HG03342 (cell line): ENCODE measurements at regions not wholly inside any gene's neighbourhood (a gene's known extent, or its start where the extent isn't known, plus 50 kb on each side); places are given as distances from the start of the nearest gene placed in this dataset.
A peak's percentile ranks its signal among the peaks of the same experiment; 100 is the strongest.
"Not testable (repeated sequence)": the region's sequence is repeated elsewhere in the genome, so short reads cannot be mapped to it uniquely, and the experiment has no call there.

Experiments
- ATAC-seq: cut with Tn5 transposase; IDR thresholded peaks from one replicate; pipeline ENCODE4 v1.9.1; 2021; ENCODE audit warnings: mild to moderate bottlenecking, moderate library complexity; ENCODE audit not compliant: unreplicated experiment

DNA sequence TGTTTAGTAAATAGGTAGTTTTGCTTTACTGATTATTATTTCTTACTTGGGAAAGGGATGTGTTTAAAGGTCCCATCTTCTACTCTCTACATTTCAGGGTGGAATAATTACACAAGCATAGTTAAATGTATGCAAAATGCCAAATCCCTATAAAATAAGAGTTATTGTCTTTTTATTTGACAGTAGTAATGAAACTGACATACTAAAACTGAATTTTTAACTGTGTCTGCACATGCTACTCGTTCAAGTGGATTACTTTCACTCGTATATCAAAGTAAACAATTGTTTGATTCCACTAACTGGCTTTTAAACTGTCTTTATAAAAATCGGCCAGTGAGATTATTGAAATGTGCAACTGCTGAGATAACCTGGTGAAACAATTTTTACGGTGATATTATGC lies 602.9 kb upstream of the ADGRB3 start:
- ATAC-seq, result no peak

DNA sequence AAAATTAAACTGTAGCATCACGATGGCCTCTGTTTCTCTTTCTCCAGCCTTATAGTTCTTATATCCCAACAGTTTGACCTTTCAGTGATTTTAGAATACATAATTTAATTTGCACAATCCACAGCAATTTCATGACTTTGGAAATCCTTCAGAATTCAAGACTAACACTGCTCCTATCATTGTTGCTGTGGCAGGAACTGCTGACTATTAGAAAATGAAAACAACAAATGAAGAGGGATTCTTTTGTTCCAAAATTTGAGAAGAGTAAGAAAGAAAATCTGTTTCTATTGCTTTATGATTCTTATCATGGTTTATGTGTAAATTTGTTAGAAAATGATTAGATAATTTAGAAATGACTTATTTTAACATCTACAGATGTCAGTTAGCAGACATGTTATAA lies 604.0 kb upstream of the ADGRB3 start:
- no peak for ATAC-seq

DNA sequence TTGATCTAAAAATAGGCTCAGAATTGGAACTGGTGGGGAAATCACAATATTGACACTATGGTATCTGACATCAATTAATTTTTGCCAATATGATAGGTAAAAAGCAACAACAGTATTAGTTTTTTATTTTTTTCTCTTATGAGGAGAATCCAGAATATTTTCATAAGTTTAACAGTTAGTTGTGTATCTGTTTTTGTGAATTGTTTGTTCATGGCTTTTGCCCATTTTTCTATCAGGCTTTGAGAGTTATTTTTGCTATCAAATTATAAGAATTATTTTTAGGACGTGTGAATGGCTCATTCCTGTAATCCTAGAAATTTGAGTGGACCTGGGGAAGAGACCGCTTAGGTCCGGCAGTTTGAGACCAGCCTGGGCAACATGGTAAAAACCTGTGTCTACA lies 608.6 kb upstream of the ADGRB3 start:
- ATAC-seq, result no peak

DNA sequence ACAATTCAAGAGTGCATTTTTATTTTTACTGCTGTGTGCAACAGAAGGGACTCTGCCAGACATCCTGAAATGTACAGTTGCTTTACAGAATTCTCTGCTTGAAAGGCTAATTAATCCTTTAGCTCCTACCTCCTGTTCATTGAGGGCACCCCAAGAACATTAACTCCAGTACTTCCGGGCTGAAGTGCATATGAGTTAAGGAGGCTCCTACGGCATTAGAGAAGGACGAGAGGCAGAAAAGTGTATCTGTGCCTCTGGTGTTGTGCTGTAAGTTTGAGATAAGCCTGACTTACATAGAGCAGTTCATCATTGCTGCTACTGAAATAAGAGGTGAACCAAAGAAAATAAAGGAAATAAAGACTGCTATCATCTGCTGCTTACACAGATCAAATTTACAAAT lies 609.3 kb upstream of the ADGRB3 start:
- no peak for ATAC-seq

DNA sequence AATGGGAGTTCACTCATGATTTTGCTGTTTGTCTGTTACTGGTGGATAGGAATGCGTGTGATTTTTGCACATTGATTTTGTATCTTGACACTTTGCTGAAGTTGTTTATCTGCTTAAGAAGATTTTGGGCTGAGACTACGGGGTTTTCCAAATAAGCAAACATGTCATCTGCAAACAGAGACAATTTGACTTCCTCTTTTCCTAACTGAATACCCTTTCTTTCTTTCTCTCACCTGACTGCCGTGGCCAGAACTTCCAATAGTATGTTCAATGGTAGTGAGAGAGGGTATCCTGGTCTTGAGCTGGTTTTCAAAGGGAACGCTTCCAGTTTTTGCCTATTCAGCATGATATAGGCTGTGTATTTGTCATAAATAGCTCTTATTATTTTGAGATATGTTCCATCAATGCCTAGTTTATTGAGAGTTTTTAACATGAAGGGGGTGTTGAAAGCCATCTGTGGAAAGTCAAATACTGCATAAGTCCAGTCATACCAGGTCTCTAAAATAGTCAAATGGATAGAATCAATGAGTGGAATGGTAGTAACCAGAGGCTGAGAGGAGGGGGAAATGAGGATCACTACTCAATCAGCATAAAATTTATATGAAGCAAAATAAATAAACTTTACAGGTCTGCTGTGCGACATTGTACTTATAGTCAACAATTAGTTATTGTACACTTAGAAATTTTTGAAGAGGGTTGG lies 610.4 kb upstream of the ADGRB3 start:
- ATAC-seq, result no peak

DNA sequence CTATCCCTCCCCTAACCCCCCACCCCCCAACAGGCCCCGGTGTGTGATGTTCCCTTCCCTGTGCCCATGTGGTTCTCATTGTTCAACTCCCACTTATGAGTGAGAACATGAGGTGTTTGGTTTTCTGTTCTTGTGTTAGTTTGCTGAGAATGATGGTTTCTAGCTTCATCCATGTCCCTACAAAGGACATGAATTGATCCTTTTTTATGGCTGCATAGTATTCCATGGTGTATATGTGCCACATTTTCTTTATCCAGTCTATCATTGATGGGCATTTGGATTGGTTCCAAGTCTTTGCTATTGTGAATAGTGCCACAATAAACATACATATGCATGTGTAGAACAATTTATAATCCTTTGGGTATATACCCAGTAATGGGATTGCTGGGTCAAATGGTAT lies 612.1 kb upstream of the ADGRB3 start:
- not testable (repeated sequence) for ATAC-seq

DNA sequence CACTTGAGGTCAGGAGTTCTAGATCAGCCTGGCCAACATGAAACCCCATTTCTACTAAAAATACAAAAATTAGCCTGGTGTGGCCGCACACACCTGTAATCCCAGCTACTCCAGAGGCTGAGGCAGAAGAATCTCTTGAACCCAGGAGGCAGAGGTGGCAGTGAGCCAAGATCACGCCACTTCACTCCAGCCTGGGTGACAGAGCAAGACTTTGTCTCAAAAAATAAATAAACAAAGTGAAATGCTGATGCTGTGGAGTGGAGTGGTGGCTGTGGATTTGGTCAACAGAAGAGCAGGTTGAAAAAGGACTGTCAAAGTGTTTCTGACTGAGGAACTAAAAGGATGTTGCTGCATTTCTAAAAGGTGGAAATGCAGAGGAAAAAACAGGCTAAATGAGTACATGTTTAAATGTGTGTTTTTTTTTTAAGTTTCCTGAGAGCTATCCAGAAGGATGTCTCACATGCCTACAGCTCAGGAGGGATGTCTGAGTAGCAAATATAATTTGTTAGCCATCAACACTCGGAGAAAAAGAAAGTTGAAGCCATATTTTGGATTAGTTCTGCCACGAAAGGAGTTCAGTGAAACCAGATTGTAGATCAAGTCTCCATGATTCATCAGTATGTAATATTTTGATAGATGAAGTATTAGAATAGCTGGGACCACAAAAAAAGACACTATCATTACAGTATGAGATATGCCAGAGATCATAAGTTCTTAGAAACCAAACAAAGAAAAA lies 621.1 kb upstream of the ADGRB3 start:
- ATAC-seq, result no peak

DNA sequence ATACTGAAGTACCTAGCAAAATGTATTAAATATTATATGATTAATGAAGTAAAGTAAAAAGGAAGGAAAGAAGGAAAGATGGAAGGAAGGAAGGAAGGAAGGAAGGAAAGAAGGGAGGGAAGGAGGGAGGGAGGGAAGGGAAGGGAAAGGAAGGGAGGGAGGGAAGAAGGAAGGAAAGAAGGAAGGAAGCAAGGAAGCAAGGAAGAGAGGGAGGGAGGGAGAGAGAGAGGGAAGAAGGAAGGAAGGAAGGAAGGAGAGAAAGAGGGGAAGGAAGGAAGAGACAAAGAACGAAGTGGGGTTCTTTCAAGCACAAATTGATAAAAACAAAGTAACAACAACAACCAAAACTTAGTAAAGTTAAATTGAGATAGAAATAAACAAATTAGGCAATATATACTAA lies 622.3 kb upstream of the ADGRB3 start:
- ATAC-seq, result no peak

DNA sequence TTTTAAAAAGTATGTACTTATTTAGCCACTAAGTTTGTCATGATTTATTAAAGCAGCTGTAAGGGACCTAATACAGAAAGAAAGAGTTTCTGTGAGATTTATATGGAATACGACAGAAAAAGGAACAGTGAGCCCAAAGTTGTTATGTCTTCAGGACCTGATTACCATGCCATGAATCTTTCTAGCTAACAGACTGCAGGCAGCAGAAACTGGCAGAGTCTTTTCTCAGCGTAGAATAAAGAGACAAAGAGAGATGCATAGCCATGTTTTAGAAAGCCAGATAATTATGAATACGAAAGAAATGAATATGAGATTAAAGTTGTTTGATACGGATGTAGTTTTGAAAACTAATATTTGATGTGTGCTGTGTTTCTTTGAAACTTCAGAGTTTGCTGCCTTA lies 624.1 kb upstream of the ADGRB3 start:
- ATAC-seq, result no peak

DNA sequence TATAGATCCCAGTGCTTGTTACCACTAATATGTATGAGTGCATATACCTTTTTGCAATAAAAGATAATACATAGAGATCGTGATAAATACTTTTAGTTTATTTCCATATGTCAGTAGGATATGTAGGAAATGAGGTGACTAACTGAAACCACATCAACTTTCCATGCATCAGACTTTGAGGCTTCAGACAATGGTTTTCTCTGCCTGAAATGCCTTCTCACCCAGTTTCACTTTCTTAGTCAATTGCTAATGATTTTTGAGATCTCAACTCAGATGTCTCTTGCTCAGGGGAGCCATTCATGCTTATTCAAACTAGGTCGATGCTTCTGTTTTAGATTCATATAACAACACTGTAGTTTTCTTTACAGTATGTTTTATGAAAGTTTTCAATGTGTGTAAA lies 626.6 kb upstream of the ADGRB3 start:
- ATAC-seq, result peak; percentile 90

DNA sequence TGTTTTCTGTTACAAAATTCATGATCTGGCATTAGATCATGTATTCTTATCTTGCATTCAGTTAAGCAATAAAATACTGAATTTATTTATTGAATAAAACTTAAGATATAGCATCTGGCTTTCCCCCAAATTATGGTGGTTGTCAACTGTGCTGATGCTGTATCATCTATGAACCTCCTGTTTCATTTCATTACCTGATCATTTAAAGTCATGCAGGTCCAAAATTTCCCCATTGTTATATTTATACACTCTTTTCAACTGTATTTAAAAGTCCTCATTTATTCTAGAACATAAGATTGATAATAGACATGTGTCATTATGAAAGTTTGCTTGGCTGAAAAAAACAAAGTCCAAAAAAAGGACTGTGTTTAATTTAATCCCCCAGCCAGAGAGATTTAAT lies 627.4 kb upstream of the ADGRB3 start:
- no peak for ATAC-seq

DNA sequence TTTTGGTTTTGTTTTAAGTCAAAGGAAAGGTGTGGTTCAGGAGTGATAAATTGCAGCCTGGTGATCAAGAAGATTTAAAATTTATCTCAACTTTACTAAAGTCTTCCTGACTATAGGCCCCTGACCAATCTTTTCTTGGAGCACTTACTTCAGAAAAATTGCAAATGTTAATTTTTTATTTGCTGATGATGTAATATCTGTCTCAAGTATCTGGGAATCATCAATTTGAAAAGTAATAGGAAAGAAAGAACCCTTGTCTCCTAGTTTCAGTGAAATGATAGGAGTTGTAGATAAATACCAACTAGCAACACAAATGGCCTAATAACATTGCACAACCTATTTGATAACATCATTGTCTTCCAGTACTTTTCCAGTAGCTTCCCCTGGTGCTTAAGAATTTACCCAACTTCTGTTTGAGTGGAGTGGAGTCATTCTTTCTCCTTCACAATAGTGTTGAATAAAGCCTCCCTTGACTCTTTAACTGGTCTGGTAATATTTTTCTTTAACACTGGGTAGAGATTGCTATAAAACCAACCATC lies 648.3 kb upstream of the ADGRB3 start:
- ATAC-seq, result no peak

DNA sequence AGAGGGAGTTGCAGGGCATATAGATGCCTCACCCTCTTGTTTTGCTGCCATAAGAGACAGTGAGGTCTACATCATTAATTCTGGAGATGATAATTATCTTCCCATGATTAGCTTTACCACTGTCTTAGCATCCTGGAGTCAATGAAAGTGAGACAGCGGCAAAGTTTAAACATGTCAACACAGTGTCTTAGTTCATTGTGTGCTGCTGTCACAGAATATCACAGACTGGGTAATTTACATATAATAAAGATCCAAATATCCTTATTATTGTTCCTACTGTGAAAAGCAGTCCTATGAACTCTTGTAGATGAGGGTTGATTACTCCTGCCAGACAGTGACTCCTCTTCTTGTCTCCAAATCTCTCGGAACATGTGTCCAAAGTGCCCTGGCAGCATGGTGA lies 658.6 kb upstream of the ADGRB3 start:
- ATAC-seq, result no peak

DNA sequence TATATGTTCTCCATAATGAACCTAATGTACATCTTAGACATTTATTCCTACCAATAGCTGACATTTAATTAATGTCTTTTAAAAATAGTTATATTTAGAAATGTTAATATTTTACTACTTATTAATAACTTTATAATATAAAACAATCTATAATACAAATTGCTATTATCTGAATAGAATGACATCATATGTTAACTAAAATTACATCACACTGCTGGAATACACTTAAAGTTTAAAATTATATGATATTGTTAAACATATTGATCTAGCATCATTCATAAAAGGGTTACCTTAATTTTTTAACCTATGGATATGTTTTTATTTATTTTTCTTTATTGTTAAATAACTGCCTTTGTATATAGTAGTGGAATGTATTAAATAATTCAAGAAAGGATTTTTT lies 660.2 kb upstream of the ADGRB3 start:
- ATAC-seq, result no peak

DNA sequence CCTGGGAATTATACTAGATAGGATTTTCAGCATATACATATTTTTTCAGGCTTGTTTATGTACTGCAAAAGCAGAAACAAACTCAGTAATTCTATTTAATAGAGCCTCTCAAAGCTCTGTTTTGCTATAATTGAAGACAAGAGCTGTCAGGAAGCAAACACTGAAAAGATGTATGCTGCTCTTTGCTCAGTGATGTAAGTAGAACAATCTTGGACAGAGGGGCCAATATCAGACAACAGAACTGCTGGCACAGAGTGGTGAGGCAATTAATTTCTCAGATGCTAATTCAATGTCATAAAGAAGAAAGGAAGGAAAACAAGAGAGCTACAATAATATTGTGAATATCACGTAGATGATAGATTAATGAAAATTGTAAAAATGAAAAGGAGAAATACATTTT lies 663.3 kb upstream of the ADGRB3 start:
- ATAC-seq, result no peak

DNA sequence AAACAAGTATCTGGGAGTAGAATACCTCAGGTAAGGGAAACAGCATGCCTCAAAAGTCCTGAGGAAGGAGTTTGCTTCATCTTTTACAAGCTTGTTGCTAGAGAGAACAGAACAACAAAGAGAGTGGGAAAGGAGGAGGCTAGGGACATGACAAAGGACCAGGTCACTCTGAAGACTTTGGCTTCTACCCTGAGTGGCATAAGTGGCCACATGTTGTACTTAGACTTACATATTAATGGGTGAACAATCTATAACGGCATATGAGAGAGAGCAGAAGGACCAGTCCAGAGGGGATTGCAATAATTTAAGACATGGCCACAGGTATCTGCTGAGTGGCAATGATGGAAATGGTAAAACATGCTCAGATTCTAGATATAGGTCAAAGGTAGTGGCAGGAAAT lies 668.3 kb upstream of the ADGRB3 start:
- no peak for ATAC-seq

DNA sequence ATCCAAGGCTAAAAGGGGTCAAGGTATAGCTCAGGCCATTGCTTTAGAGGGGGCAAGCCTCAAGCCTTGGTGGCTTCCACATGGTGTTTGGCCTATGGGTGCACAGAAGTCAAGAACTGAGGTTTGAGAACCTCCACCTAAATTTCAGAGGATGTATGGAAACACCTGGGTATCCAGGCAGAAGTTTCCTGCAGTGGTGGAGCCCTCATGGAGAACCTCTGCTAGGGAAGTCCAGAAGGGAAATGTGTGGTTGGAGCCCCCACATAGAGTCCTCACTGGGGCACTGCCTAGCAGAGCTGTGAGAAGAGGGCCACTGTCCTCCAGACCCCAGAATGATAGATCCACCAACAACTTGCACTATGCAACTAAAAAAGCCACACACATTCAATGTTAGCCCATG lies 678.7 kb upstream of the ADGRB3 start:
- ATAC-seq, result no peak

DNA sequence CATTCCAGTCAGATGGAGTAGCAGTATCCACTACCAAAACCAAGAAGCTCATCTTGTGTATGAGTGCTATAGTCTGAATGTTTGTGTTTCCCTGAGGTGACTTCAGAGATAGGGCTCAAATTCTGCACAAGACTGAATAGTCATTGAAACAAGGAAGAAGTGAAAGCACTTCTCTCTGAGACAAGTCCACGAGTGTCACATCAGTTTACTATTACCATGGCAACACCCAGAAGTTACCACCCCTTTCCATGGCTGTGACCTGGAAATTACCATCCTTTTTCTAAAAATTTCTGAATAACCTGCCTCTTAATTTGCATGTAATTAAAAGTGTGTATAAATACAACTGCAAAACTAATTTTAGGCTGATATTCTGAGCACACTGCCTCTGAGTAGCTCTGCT lies 682.1 kb upstream of the ADGRB3 start:
- ATAC-seq, result no peak

DNA sequence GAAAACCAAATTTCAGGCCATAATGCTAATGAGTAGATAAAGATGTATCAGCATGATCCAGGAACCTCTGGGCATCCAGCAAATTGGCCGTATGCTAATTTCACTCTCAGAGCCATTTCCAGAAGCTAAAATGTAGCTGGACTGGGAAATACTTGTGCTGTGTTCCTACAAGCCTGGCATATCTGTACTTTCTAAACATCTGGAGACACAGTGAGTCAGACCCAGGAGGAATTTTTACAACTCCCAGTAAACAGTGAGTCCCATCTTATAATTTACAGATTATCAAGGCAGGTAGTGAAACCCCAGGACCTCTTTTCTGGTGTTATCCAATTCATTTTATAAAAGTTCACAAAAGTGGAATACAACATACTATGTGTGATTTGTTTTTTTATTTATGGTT lies 683.0 kb upstream of the ADGRB3 start:
- ATAC-seq, result no peak

DNA sequence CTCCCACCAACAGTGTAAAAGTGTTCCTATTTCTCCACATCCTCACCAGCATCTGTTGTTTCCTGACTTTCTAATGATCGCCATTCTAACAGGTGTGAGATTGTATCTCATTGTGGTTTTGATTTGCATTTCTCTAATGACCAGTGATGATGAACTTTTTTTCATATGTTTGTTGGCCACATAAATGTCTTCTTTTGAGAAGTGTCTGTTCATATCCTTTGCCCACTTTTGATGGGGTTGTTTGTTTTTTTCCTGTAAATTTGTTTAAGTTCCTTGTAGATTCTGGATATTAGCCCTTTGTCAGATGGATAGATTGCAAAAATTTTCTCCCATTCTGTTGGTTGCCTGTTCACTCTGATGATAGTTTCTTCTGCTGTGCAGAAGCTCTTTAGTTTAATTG lies 687.3 kb upstream of the ADGRB3 start:
- ATAC-seq, result not testable (repeated sequence)

DNA sequence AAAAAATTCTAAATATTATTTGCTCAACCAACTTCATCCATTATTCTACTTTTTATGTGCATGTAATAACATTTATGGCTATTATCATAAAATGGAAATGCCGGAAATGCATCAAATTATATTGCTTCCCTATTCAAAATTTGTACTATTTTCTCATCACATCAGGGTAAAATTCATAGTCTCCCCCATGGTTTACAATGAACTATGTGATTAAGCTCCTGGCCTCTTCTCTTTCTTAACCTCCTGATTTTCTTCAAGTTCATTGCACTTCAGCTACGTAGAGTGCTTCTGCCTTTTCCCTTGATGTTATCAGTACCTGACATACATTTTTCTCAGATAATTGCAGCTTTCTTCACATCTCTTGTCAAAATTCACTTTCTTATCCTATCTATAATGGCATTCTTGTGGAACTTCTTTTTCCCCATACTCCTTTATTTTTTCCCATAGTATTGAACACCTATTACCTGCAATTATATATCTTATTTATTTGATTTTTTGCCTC lies 699.1 kb upstream of the ADGRB3 start:
- no peak for ATAC-seq

DNA sequence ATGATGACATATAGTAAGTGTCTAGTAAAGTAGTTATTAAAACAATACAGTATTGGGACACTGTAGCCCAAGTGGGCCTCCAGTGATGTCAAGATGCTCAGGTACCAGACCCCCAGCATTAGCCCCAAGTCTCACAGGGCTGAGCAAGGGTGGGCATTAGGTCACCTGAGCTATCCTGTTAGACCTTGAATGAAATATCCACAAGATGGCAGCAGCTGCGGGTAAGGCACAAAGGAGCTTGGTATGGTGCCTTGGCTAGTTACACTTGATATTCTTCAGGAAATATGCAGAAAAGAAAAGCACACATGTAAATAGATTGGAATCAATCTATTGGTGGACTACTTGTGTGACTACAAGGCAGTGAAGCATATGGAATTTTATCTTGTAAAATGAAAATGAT lies 701.8 kb upstream of the ADGRB3 start:
- ATAC-seq, result peak; percentile 72
